Pulmonary artery endothelial cell (primary cell): ENCODE measurements at regions not wholly inside any gene's neighbourhood (a gene's known extent, or its start where the extent isn't known, plus 50 kb on each side); places are given as distances from the start of the nearest gene placed in this dataset.

Experiments
- DNase-seq: peaks from one replicate; pipeline ENCODE4 v3.0.0-alpha.2; 2011; ENCODE audit warnings: low read depth, low spot score

DNA sequence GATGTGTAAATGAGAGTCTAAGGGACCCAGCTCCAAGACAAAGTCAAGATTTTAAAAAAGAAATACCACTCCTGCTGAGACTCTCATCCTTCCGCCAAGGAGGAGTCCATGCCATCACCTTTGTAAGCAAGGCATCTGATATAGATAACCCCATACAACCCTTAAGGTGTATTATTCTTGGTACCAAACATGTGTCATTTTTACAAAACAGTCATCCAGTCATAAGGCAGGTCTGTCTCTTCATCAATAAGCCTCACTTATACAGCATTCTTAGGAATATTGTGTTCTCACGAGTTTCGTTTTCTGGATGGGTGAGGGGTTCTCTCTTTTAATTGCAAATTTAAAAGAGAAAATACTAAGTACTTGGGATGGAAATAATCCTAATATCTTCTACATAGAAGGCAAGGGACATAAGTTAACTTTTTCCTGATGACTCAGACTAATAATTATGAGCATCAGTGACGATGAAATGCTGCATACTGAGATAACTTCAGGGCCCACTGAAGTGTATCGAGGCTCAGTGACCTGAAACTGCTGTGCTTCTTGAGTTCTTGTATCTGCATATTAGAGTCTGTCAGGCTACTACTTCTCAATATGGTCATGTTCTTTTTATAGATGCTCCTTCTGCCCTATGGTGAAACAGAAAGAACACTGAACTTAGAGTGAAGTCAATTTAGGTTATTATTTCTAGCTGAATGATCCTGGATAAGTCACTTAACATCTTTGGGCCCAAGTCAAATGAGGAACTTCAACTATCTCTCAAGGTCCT lies 166.6 kb downstream of the KLF12 start:
- no peak for DNase-seq

GRCh38 chr13:73966331-73966730 lies 167.9 kb downstream of the KLF12 start:
- no peak for DNase-seq

- no peak for DNase-seq
Observed at GRCh38 chr13:73962284-73962683, 171.9 kb downstream of the KLF12 start.

- DNase-seq: no peak
Observed at GRCh38 chr13:73961181-73961580, 173.0 kb downstream of the KLF12 start.

DNA sequence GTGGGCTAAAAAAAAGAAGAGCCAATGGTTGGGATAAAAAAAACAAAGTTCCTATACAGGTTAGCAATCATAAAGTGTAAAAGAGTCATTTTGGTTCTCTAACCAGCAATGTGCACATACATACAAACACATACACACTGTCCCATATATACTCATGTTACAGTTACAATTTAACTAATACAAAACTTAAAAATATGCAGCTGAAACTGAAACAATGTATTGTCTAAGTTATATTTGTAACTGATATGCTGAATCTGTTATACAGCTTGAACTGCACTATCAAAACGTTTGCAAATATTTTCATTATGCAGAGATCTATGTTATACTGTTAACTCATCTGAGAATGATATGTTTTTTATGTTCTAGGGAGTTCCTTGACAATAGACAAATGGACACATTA lies 173.7 kb downstream of the KLF12 start:
- no peak for DNase-seq

- no peak for DNase-seq
Observed at GRCh38 chr13:73958657-73959397, 175.4 kb downstream of the KLF12 start.

GRCh38 chr13:73957889-73958288 lies 176.3 kb downstream of the KLF12 start:
- no peak for DNase-seq

DNA sequence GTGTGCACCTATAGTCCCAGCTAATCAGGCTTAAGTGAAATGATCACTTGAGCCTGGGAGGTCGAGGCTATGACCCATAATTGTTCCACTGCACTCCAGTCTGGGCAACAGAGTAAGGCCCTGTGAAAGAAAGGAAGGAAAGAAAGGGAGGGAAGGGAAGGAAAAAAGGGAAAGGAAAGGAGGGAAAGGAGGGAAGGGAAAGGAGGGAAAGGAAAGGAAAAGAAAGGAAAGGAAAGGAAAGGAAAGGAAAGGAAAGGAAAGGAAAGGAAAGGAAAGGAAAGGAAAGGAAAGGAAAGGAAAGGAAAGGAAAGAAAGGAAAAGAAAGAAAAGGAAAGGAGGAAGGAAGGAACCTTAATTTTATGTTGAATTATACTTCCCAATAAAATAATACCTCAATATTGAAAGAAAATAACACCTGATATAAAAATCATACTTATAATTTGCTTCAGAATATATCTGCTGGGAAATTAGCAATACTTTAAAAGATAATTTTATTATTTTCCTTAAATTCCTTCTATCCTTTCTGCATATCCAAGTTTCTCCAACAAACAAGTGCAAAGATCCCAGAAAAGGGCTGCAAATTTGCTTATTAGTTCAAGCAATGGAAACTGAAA lies 177.3 kb downstream of the KLF12 start:
- no peak for DNase-seq

- no peak for DNase-seq
Observed at GRCh38 chr13:73955977-73956500, 178.2 kb downstream of the KLF12 start.

DNA sequence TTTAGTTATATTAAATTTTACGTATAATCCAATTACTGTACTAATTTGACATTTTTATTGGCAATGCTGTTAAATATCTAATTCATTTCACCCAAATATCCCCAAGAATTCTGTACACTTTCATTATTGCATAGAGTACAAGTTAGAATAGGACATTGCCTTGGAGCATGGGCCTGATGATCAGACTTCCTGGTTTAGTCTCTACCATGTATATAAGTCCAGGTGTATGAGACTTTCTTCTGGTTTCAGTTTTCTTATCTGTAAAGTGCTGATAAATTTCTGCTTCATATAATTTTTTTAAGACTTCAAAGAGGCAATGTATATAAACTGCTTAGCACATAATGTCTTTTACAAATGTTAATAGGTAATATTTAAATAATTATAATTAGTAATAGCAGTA lies 179.4 kb downstream of the KLF12 start:
- no peak for DNase-seq

DNA sequence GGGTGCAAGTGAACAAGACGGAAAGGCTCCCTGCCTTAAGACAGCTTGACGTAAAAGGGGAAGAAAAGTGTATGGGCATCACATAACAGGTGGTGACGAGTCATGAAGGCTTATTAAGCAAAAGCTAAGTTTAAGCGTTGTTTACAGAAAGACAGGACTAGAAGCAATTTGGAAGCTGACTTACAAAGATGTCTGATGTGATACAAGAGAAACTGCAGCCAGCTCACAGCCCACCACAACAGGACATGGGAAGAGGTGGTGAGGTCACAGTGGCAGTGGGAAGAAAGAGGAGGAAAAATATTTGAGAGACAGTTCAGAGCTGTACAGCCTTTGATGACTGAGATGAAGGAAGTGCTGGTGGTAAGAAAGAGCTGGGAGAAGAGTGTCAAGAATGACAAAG lies 181.6 kb downstream of the KLF12 start:
- DNase-seq: no peak

DNA sequence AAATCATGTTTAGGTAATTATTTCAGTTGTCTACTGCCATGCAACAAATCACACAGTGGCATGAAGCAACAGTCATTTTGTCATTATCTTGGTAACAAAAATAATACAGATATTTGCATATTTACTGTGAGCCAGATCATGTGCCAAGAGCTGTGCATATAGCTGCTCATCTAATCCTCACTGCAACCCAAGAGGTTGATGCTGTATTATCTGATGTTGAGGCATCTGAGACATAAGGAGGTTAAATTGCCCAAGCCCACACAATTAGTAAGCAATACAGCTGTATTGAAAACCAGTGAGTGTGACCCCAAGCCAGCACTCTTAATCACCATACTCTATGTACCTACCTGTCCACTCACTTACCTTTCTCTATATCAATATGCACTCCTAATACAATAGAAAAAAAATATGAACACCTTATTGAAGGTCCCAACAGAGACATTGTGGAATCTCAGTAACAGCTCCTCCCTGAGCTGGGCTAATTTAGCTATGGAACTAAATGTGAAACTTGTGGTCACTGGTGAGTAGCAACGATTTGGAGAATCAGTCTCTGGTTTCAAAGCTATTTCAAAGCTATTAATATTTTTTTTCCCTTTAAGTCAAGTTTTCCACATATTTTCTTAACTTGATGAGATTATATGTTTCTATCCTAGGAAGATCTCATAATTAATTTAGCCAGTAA lies 185.2 kb downstream of the KLF12 start:
- no peak for DNase-seq

DNA sequence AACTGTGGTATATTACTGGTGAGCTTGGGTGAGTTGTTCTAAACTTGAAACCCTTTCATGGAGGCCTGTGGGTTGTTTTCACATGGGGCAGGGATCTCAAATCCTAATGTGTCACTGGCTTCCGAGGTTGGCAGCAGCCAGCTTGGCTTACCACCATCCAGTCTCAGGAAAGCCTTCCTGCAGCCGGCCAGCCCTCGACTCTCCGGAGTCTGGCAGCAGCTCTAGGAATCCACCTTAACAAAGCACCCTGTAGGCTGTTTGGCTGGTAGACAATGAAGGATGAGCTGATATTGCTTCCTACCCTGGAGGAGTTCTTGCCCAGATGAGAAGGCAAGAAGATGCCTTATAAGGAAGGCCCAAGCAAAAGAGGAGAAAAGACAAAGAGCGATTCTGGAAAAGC lies 188.3 kb downstream of the KLF12 start:
- no peak for DNase-seq

GRCh38 chr13:73945382-73945781 lies 188.8 kb downstream of the KLF12 start:
- DNase-seq: no peak

- DNase-seq: no peak
Observed at GRCh38 chr13:73943965-73944233, 190.3 kb downstream of the KLF12 start.

DNA sequence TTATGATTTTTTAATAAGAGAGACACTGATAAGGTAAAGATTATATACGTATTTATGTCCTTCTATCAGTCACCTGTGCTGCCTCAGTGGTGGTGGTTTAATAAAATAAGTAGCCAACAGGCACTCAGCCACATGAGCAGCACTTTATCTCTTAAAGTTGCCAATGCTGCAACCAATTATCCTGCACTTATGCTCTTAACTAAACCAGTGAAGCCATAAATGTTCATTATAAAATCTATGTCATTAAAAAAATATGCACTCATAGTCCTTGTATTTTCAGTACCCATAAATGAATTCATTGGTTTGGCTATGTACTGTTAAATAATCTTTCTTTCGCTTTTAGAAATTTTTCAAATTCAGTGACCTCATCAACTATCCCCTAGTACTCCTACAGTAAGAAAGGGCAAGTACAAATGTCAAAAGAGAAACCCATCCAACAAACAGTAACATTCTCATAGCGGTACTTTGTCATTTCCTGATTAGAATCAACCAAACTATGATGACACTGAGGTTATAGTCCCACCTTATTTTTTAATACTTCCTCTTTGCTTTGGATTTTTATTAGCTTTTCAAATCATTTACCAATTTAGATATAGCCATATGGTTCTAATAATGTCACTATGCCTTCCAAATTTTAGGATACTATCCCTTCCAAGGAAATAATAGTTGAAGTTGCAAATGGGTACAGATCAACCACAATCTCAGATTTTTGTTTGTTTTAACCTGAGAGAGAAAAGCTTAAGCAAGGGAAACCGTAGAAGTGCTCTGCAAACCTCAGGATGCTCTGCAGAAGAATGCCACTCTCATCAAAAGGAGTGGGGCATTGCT lies 190.9 kb downstream of the KLF12 start:
- DNase-seq: no peak

DNA sequence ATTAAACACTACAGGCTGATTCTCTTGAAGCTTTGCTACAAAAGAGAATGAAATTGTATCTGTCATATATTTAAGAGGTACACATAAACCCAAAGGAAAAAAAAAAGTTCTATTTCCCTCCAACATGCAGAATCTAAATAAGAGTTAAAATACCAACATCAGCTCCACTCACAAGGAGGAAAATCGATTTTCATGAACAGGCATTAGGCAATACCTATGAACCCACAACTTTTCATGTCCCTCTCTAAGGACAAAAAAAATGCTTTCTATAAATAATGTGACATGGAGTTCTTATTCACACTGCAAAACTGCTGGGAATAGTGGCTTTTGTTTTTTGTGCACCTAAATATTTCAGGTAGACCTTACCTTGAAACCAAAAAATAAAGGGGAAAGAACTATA lies 192.5 kb downstream of the KLF12 start:
- DNase-seq: no peak

GRCh38 chr13:73940098-73940497 lies 194.1 kb downstream of the KLF12 start:
- DNase-seq: no peak

DNA sequence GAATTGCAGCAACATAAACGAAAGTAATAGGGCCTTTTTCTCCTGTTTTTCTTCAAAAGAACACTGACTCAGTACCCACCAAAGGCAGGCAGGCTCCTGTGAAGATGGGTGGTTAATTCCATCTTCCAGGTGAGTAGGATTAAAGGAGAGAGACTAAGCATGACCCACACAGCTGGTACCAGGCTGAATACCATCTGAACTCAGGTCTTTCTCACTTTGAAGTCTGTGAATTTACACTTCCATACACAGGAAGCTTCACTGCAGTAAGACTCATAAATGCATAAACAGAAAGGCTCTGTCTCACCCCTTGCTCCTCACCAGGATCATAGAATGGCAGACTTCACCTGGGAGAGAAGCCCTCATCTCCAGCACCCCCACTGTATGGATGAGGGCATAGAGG lies 194.6 kb downstream of the KLF12 start:
- DNase-seq: no peak

- no peak for DNase-seq
Observed at GRCh38 chr13:73939071-73939380, 195.2 kb downstream of the KLF12 start.

- peak; percentile 59 for DNase-seq
Observed at GRCh38 chr13:73938372-73939070, 195.7 kb downstream of the KLF12 start.
